Transverse colon (tissue), 4 donors: ENCODE measurements at regions not wholly inside any gene's neighbourhood (a gene's known extent, or its start where the extent isn't known, plus 50 kb on each side); places are given as distances from the start of the nearest gene placed in this dataset.

ENCODE experiments used
- small RNA-seq, 4 donors: library from RNA; depleted of rRNA; stranded (forward); fragments of <200 nt; gene quantifications; one replicate each; pipeline ENCODE3, GENCODE V24; 2016

Small RNAs in the stretch of these regions (small RNA-seq; reads per million reads assigned to genes)
- 0 reads per million in 4 donors for gene RNU6-1319P
